ENCODE measurements at regions not wholly inside any gene's neighbourhood (a gene's known extent, or its start where the extent isn't known, plus 50 kb on each side); places are given as distances from the start of the nearest gene placed in this dataset.
"Not testable (repeated sequence)": the region's sequence is repeated elsewhere in the genome, so short reads cannot be mapped to it uniquely, and the experiment has no call there.

- H3K4me1 ChIP-seq (ENCODE audit: control insufficient read depth in 2 of 3, insufficient read depth in 2 of 3, low read depth in 1 of 3, low read length in 3 of 3), result peaks cover 0 to 2% (median 0%) of the 10 kb centered on the region in 3 donors
- H3K9ac ChIP-seq (ENCODE audit: low read length in 3 of 3), result no peak overlapping the region
- FAIRE-seq (no peak), DNase-seq (peak in 4 of 5 donors; percentile 72 to 86 (median 76))
- peak; percentile 88 for TF ChIP-seq CTCF (IDR thresholded peaks at IDR 0.05; ENCODE audit: borderline replicate concordance, extremely low read depth, insufficient read depth)
- intact Hi-C loops (cut with DNase I), result no loop called here
- H3K9me3 ChIP-seq (ENCODE audit: control insufficient read depth in 2 of 3, insufficient read depth in 1 of 3, low read length in 3 of 3), result no peaks in the 10 kb centered on the region
- no peaks in the 10 kb centered on the region for H3K27me3 ChIP-seq (ENCODE audit: control insufficient read depth, insufficient read depth, low read length)
- H3K27ac ChIP-seq (ENCODE audit: low read depth in 2 of 2, low read length in 2 of 2), result no peak overlapping the region
- no peaks in the 10 kb centered on the region for H3K36me3 ChIP-seq (ENCODE audit: control insufficient read depth in 2 of 3, insufficient read depth in 3 of 3, low read length in 3 of 3)
- H3K4me3 ChIP-seq (ENCODE audit: low read length in 3 of 3), result no peak overlapping the region
Observed at GRCh38 chr9:33623658-33624586, 99.9 kb downstream of the ANKRD18B start.

GRCh38 chr9:33628318-33628717 lies 104.3 kb downstream of the ANKRD18B start:
- not testable (repeated sequence) for DNase-seq; H3K36me3 ChIP-seq (ENCODE audit: control insufficient read depth in 2 of 3, insufficient read depth in 3 of 3, low read length in 3 of 3); H3K9ac ChIP-seq (ENCODE audit: low read length in 3 of 3); FAIRE-seq; H3K4me3 ChIP-seq (ENCODE audit: low read length in 3 of 3); H3K27me3 ChIP-seq (ENCODE audit: control insufficient read depth, insufficient read depth, low read length); H3K9me3 ChIP-seq (ENCODE audit: control insufficient read depth in 2 of 3, insufficient read depth in 1 of 3, low read length in 3 of 3); H3K4me1 ChIP-seq (ENCODE audit: control insufficient read depth in 2 of 3, insufficient read depth in 2 of 3, low read depth in 1 of 3, low read length in 3 of 3); H3K27ac ChIP-seq (ENCODE audit: low read depth in 2 of 2, low read length in 2 of 2)
- intact Hi-C loops (cut with DNase I), result loop anchor here (5.0 kb wide), 1 partner anchor 94 kb away; no protein-coding TSS in a partner anchor

- FAIRE-seq (no peak), DNase-seq (no peak)
- intact Hi-C loops (cut with DNase I), result loop anchor here (5.0 kb wide), 1 partner anchor 93 kb away; no protein-coding TSS in a partner anchor
- no peaks in the 10 kb centered on the region for H3K9me3 ChIP-seq (ENCODE audit: control insufficient read depth in 2 of 3, insufficient read depth in 1 of 3, low read length in 3 of 3)
- H3K27me3 ChIP-seq (ENCODE audit: control insufficient read depth, insufficient read depth, low read length), result no peaks in the 10 kb centered on the region
- no peak overlapping the region for H3K9ac ChIP-seq (ENCODE audit: low read length in 3 of 3)
- H3K36me3 ChIP-seq (ENCODE audit: control insufficient read depth in 2 of 3, insufficient read depth in 3 of 3, low read length in 3 of 3), result no peaks in the 10 kb centered on the region
- H3K27ac ChIP-seq (ENCODE audit: low read depth in 2 of 2, low read length in 2 of 2), result no peak overlapping the region
- H3K4me1 ChIP-seq (ENCODE audit: control insufficient read depth in 2 of 3, insufficient read depth in 2 of 3, low read depth in 1 of 3, low read length in 3 of 3), result peaks cover 0 to 2% (median 0%) of the 10 kb centered on the region in 3 donors
- TF ChIP-seq CTCF (IDR thresholded peaks at IDR 0.05; ENCODE audit: borderline replicate concordance, extremely low read depth, insufficient read depth), result no peak
- H3K4me3 ChIP-seq (ENCODE audit: low read length in 3 of 3), result no peak overlapping the region
Observed at GRCh38 chr9:33628865-33629410, 104.9 kb downstream of the ANKRD18B start.

GRCh38 chr9:33633636-33634035 lies 109.6 kb downstream of the ANKRD18B start:
- Histone ChIP-seq H3K27ac (ENCODE audit: low read depth in 2 of 2, low read length in 2 of 2) (no peak overlapping the region), H3K9me3 (ENCODE audit: control insufficient read depth in 2 of 3, insufficient read depth in 1 of 3, low read length in 3 of 3) (no peaks in the 10 kb centered on the region), H3K4me3 (ENCODE audit: low read length in 3 of 3) (no peak overlapping the region), H3K4me1 (ENCODE audit: control insufficient read depth in 2 of 3, insufficient read depth in 2 of 3, low read depth in 1 of 3, low read length in 3 of 3) (no peaks in the 10 kb centered on the region), H3K36me3 (ENCODE audit: control insufficient read depth in 2 of 3, insufficient read depth in 3 of 3, low read length in 3 of 3) (no peaks in the 10 kb centered on the region), H3K27me3 (ENCODE audit: control insufficient read depth, insufficient read depth, low read length) (no peaks in the 10 kb centered on the region), H3K9ac (ENCODE audit: low read length in 3 of 3) (no peak overlapping the region)
- TF ChIP-seq CTCF (IDR thresholded peaks at IDR 0.05; ENCODE audit: borderline replicate concordance, extremely low read depth, insufficient read depth), result no peak
- intact Hi-C loops (cut with DNase I), result no loop called here
- DNase-seq, result no peak
- FAIRE-seq, result no peak
